K562 (cell line): ENCODE measurements at regions not wholly inside any gene's neighbourhood (a gene's known extent, or its start where the extent isn't known, plus 50 kb on each side); places are given as distances from the start of the nearest gene placed in this dataset.

ENCODE experiments used
- ATAC-seq: fragments of 200-7000 bp; cut with Tn5 transposase; 3 replicates; pipeline ENCODE4 v1.9.1; 2020; ENCODE audit warnings: moderate library complexity
- BruUV-seq: library from RNA; stranded (reverse); fragments of 400-500 nt; replicated peaks from 2 replicates; lab custom pipeline; 2021; lab: Mats Ljungman, UMichigan
- CTCF ChIA-PET: fragments of 300-600 bp; formaldehyde crosslinking; extraction: SDS; loops from one replicate; lab custom pipeline; 2021; ENCODE audit warnings: low intra/inter-chr PET ratio; lab: Yijun Ruan, JAX
- POLR2A ChIA-PET: fragments of 300-600, 350-650 bp; sonication (Branson Sonifier 250); formaldehyde crosslinking; extraction: SDS; loops from one replicate; lab custom pipeline; 2021; ENCODE audit warnings: antibody characterized with exemption, inconsistent platforms; lab: Yijun Ruan, JAX
- DNase-seq, 4 experiments: peaks; one replicate each; pipeline versions ENCODE4 v3.0.0 to v3.0.0-alpha.2; 2011 to 2018; ENCODE audit warnings: low spot score in 3 of 4, mixed read lengths in 3 of 4; ENCODE audit errors: extremely low read depth in 1 of 4
- FAIRE-seq: peaks from 2 replicates; lab custom pipeline; 2011; peaks lifted over from hg19 to GRCh38; lab: Jason Lieb, UNC
- H2AFZ ChIP-seq: 2 replicates; pipeline ENCODE4 v1.6.0; 2011; ENCODE audit warnings: low read depth, low read length, control low read depth, inconsistent platforms
- H3K27ac ChIP-seq: fragments of 200-600 bp; 3 replicates; pipeline ENCODE4 v1.8.0; 2011; ENCODE audit warnings: low read depth, mild to moderate bottlenecking, control low read depth, inconsistent platforms, low read length, moderate library complexity, mixed read lengths; ENCODE audit errors: extremely low read depth
- H3K27me3 ChIP-seq, 2 experiments: fragments of 300-600 bp in 1 of 2; 2 replicates in 1 of 2; 3 replicates in 1 of 2; pipeline versions ENCODE4 v1.6.0 to v1.8.0; 2011; ENCODE audit warnings: inconsistent platforms in 2 of 2, low read length in 2 of 2, mild to moderate bottlenecking in 1 of 2, mixed read lengths in 1 of 2, moderate library complexity in 1 of 2; ENCODE audit not compliant: control insufficient read depth in 2 of 2, insufficient read depth in 2 of 2
- H3K36me3 ChIP-seq: fragments of 300-600 bp; 3 replicates; pipeline ENCODE4 v1.8.0; 2011; ENCODE audit warnings: mild to moderate bottlenecking, low read length, inconsistent platforms; ENCODE audit not compliant: control insufficient read depth, insufficient read depth
- H3K4me1 ChIP-seq, 2 experiments: fragments of 200-600 bp in 1 of 2; replicated peaks in 1 of 2; 2 replicates in 1 of 2; 3 replicates in 1 of 2; pipeline versions ENCODE4 v1.5.1 to v1.8.0; 2011; ENCODE audit warnings: inconsistent platforms in 2 of 2, low read length in 2 of 2, mild to moderate bottlenecking in 1 of 2, mixed read lengths in 1 of 2, moderate library complexity in 1 of 2; ENCODE audit not compliant: control insufficient read depth in 2 of 2, insufficient read depth in 2 of 2
- H3K4me2 ChIP-seq: 2 replicates; pipeline ENCODE4 v1.6.1; 2011; ENCODE audit warnings: low read length, control low read depth, inconsistent platforms, mixed read lengths; ENCODE audit not compliant: insufficient read depth
- H3K4me3 ChIP-seq: fragments of 200-600 bp; sonication (generic), shearing (Covaris generic); 2 replicates; pipeline ENCODE4 v1.5.1; 2016; ENCODE audit warnings: control low read depth, inconsistent platforms
- H3K79me2 ChIP-seq: fragments of 200-600 bp; 3 replicates; pipeline ENCODE4 v1.8.0; 2011; ENCODE audit warnings: low read length, inconsistent platforms; ENCODE audit not compliant: control insufficient read depth, insufficient read depth
- H3K9ac ChIP-seq, 2 experiments: 2 replicates each; pipeline versions ENCODE4 v1.6.0 to v1.6.1; 2011; ENCODE audit warnings: low read depth in 2 of 2, low read length in 2 of 2, control low read depth in 1 of 2, inconsistent platforms in 1 of 2, mild to moderate bottlenecking in 1 of 2, mixed read lengths in 1 of 2; ENCODE audit not compliant: insufficient read depth in 1 of 2
- H3K9me1 ChIP-seq: one replicate; pipeline ENCODE4 v1.6.0; 2011; ENCODE audit warnings: inconsistent platforms, mild to moderate bottlenecking, low read length, moderate library complexity; ENCODE audit not compliant: control insufficient read depth, insufficient read depth
- H3K9me3 ChIP-seq: replicated peaks from 2 replicates; pipeline ENCODE4 v1.5.1; 2011; ENCODE audit warnings: low read depth, low read length, inconsistent platforms; ENCODE audit not compliant: control insufficient read depth, insufficient read depth
- H4K20me1 ChIP-seq: replicated peaks from 2 replicates; pipeline ENCODE4 v1.6.1; 2011; ENCODE audit warnings: low read length, inconsistent platforms, mixed read lengths; ENCODE audit not compliant: control insufficient read depth, insufficient read depth
- MIER1 ChIP-seq: fragments of 450-650 bp; IDR thresholded peaks from 2 replicates; pipeline ENCODE4 v1.6.1; 2016; ENCODE audit warnings: antibody characterized with exemption, mild to moderate bottlenecking, low read depth
- NR1H2 ChIP-seq: sonication (generic); formaldehyde crosslinking; IDR thresholded peaks from 2 replicates; pipeline ENCODE4 v1.4.0; 2020; ENCODE audit warnings: mild to moderate bottlenecking, missing genetic modification reagents
- POLR3A ChIP-seq: IDR thresholded peaks from 2 replicates; pipeline ENCODE4 v1.6.1; 2011; ENCODE audit warnings: borderline replicate concordance, mild to moderate bottlenecking, moderate library complexity; ENCODE audit not compliant: insufficient read length, insufficient read depth; ENCODE audit errors: extremely low read depth
- RBM17 ChIP-seq: fragments of 200-400 bp; formaldehyde crosslinking; IDR thresholded peaks from 2 replicates; pipeline ENCODE4 v1.6.1; 2017; ENCODE audit warnings: low read depth, mild to moderate bottlenecking, low read length, borderline replicate concordance
- SRF ChIP-seq, 2 experiments: fragments of 250-450, 450-650 bp in 1 of 2; sonication (Bioruptor Pico) in 1 of 2; sonication (generic) in 1 of 2; formaldehyde crosslinking; IDR thresholded peaks; 2 replicates each; pipeline versions ENCODE4 v1.5.0 to v1.5.1; 2020 to 2022; ENCODE audit warnings: mild to moderate bottlenecking in 1 of 2, missing genetic modification reagents in 1 of 2
- TFAM ChIP-seq: fragments of 250-450 bp; sonication (Bioruptor Pico); conservative IDR thresholded peaks from 2 replicates; pipeline ENCODE4 v1.5.0; 2021; ENCODE audit warnings: mild to moderate bottlenecking, moderate library complexity
- U2AF2 ChIP-seq: fragments of 200-400 bp; formaldehyde crosslinking; optimal IDR thresholded peaks from 2 replicates; pipeline ENCODE3; 2017; ENCODE audit warnings: low read depth, mild to moderate bottlenecking, low read length
- ZNF551 ChIP-seq: fragments of 250-450 bp; sonication (Bioruptor Pico); IDR thresholded peaks from 2 replicates; pipeline ENCODE4 v1.5.0; 2021; ENCODE audit warnings: mild to moderate bottlenecking, moderate library complexity
- ZNF764 ChIP-seq: fragments of 250-450 bp; sonication (Bioruptor Pico); IDR thresholded peaks from 2 replicates; pipeline ENCODE4 v1.4.0; 2020; ENCODE audit warnings: low read depth, mild to moderate bottlenecking, moderate library complexity
- ZNF79 ChIP-seq: fragments of 250-450 bp; sonication (Bioruptor Pico); IDR thresholded peaks from 2 replicates; pipeline ENCODE4 v1.4.0; 2020; ENCODE audit warnings: low read depth, mild to moderate bottlenecking, moderate library complexity
- WGBS: fragments of 100-300 bp; shearing (Covaris generic); methylation state at CpG from one replicate; pipeline ENCODE4 v1.1.6; 2016; ENCODE audit warnings: low coverage, mixed read lengths; ENCODE audit not compliant: insufficient coverage; ENCODE audit errors: missing lambda C conversion rate; 5-methylcytosine and 5-hydroxymethylcytosine counted together
- in situ Hi-C: fragments of 300-500 bp; cut with MboI; formaldehyde crosslinking; loops from 4 replicates; pipeline ENCODE4 v1.15.0; 2018; ENCODE audit warnings: inconsistent platforms, mixed read lengths
- intact Hi-C: fragments of 100-400 bp; cut with micrococcal nuclease; formaldehyde crosslinking; loops from 2 replicates; pipeline ENCODE4 v1.14.2; 2022
- TF ChIP-seq, protein P1 (sequence below): fragments of 250-450 bp; sonication (Bioruptor Pico); IDR thresholded peaks from 2 replicates; pipeline ENCODE4 v1.4.0; 2020; ENCODE audit warnings: mild to moderate bottlenecking
- TF ChIP-seq, protein P2 (sequence below), 2 experiments: IDR thresholded peaks; 2 replicates each; pipeline ENCODE4 v1.6.1; 2011; ENCODE audit warnings: borderline replicate concordance in 1 of 2, control low read depth in 1 of 2, low read depth in 1 of 2, low read length in 1 of 2, mild to moderate bottlenecking in 1 of 2, mixed read lengths in 1 of 2, moderate library complexity in 1 of 2; ENCODE audit not compliant: insufficient read depth in 1 of 2, insufficient read length in 1 of 2, poor library complexity in 1 of 2, severe bottlenecking in 1 of 2; ENCODE audit errors: extremely low read depth in 1 of 2

DNA sequence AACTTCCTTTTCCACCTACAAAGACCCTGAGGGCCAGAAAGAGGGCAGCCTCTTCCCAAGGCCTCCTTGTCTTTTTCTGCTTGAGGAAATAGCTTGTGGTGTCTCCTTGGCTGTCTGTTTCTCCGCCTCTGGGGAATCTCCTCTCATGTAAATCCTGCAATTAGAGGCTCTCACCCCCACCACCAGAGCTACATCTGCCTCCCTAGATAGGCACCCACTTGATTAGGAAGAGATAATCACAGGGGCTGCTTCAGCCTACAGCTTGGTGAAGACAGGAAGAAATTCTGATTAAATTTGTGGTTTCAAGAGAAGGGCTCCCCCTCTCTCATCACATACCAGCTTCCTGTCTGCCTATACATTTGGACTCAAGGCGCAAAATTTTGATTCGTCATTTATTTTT lies 75.6 kb downstream of the TLR4 start:
- H4K20me1 ChIP-seq = no peaks in the 10 kb centered on the region
- no peak for TF ChIP-seq ZNF79 (CRISPR knock-in tag)
- no peak for TF ChIP-seq ZNF551 (CRISPR knock-in tag)
- TF ChIP-seq, protein P1, sequence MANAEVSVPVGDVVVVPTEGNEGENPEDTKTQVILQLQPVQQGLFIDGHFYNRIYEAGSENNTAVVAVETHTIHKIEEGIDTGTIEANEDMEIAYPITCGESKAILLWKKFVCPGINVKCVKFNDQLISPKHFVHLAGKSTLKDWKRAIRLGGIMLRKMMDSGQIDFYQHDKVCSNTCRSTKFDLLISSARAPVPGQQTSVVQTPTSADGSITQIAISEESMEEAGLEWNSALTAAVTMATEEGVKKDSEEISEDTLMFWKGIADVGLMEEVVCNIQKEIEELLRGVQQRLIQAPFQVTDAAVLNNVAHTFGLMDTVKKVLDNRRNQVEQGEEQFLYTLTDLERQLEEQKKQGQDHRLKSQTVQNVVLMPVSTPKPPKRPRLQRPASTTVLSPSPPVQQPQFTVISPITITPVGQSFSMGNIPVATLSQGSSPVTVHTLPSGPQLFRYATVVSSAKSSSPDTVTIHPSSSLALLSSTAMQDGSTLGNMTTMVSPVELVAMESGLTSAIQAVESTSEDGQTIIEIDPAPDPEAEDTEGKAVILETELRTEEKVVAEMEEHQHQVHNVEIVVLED (CRISPR knock-in tag) = no peak
- no peak for TF ChIP-seq MIER1
- no peak for TF ChIP-seq TFAM (CRISPR knock-in tag)
- TF ChIP-seq, protein P2, sequence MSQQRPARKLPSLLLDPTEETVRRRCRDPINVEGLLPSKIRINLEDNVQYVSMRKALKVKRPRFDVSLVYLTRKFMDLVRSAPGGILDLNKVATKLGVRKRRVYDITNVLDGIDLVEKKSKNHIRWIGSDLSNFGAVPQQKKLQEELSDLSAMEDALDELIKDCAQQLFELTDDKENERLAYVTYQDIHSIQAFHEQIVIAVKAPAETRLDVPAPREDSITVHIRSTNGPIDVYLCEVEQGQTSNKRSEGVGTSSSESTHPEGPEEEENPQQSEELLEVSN (IDR thresholded peaks at IDR 0.05; ENCODE audit: borderline replicate concordance in 1 of 2, extremely low read depth in 1 of 2, insufficient read depth in 1 of 2, insufficient read length in 1 of 2, low read depth in 1 of 2, low read length in 1 of 2, poor library complexity in 1 of 2, severe bottlenecking in 1 of 2) = no peak
- no peak for TF ChIP-seq ZNF764 (CRISPR knock-in tag)
- TF ChIP-seq U2AF2 = no peak
- no peak for TF ChIP-seq SRF (CRISPR knock-in tag; IDR thresholded peaks at IDR 0.05)
- no peak for TF ChIP-seq POLR3A
- TF ChIP-seq NR1H2 (CRISPR knock-in tag) = no peak
- no peak for TF ChIP-seq RBM17
- H3K4me1 ChIP-seq = no peaks in the 10 kb centered on the region
- no peak overlapping the region for H2AFZ ChIP-seq
- H3K4me3 ChIP-seq = no peak overlapping the region
- 0 out of 2 replicates have a peak, but pooled peaks cover 2% of the 10 kb centered on the region for H3K9me3 ChIP-seq
- POLR2A ChIA-PET = no interaction called here
- no TSS peak for BruUV-seq
- intact Hi-C loops = no loop called here
- no peak overlapping the region for H3K9ac ChIP-seq
- no peaks in the 10 kb centered on the region for H3K9me1 ChIP-seq
- no peak for DNase-seq
- FAIRE-seq = no peak
- H3K36me3 ChIP-seq = no peaks in the 10 kb centered on the region
- H3K27me3 ChIP-seq = no peaks in the 10 kb centered on the region
- H3K4me2 ChIP-seq = no peak overlapping the region
- WGBS = 0% methylated on average over 3 of the region's 3 CpGs
- in situ Hi-C loops = no loop called here
- CTCF ChIA-PET = no interaction called here
- ATAC-seq = no peak
- H3K79me2 ChIP-seq = no peaks in the 10 kb centered on the region
- H3K27ac ChIP-seq = no peak overlapping the region
